ENCODE measurements at regions not wholly inside any gene's neighbourhood (a gene's known extent, or its start where the extent isn't known, plus 50 kb on each side); places are given as distances from the start of the nearest gene placed in this dataset.

- H3K79me2 ChIP-seq (ENCODE audit: insufficient read depth, low read length) = no peaks in the 10 kb centered on the region
- no peak for TF ChIP-seq ZFX (IDR thresholded peaks at IDR 0.05)
- no peak for TF ChIP-seq CEBPB (IDR thresholded peaks at IDR 0.05; ENCODE audit: low read depth)
- TF ChIP-seq SIN3A (IDR thresholded peaks at IDR 0.05; ENCODE audit: low read depth) = no peak
- TF ChIP-seq CTCF (IDR thresholded peaks at IDR 0.05 in 2 of 3, conservative IDR thresholded peaks at IDR 0.05 in 1 of 3; ENCODE audit: borderline replicate concordance in 1 of 3, insufficient read depth in 1 of 3, low read depth in 2 of 3, low read length in 2 of 3) = no peak
- no peak for TF ChIP-seq TCF7L2 (IDR thresholded peaks at IDR 0.05; ENCODE audit: borderline replicate concordance, extremely low read depth, insufficient read depth, insufficient read length)
- TF ChIP-seq REST (IDR thresholded peaks at IDR 0.05; ENCODE audit: low read depth) = no peak
- no peak for TF ChIP-seq YY1 (IDR thresholded peaks at IDR 0.05; ENCODE audit: extremely low read depth, insufficient replicate concordance, low read depth, low read length)
- no peak for TF ChIP-seq ATF3 (IDR thresholded peaks at IDR 0.05)
- no peak for TF ChIP-seq SRF (IDR thresholded peaks at IDR 0.05; ENCODE audit: low read depth)
- TF ChIP-seq EZH2 (IDR thresholded peaks at IDR 0.05) = no peak
- no peak for TF ChIP-seq CBX3 (IDR thresholded peaks at IDR 0.05; ENCODE audit: low read depth)
- TF ChIP-seq POLR2A (IDR thresholded peaks at IDR 0.05; ENCODE audit: borderline replicate concordance, extremely low read depth, insufficient read depth, insufficient read length) = no peak
- H3K9me3 ChIP-seq (ENCODE audit: control insufficient read depth in 1 of 2, insufficient read depth in 1 of 2, low read depth in 1 of 2, low read length in 2 of 2) = no peaks in the 10 kb centered on the region; a peak in 2 of 4 replicates
- H2AFZ ChIP-seq (ENCODE audit: low read depth, low read length, poor library complexity, severe bottlenecking) = no peak overlapping the region
- ChIA-PET POLR2A (no interaction called here), RAD21 (ENCODE audit: low non-redundant PET in 1 of 2, low total read pairs in 2 of 2, uncharacterized antibody in 2 of 2, unreplicated experiment in 2 of 2) (no interaction called here), CTCF (no interaction called here)
- peaks cover 10% of the 10 kb centered on the region for H3K27me3 ChIP-seq (ENCODE audit: insufficient read depth, low read length)
- H3K4me1 ChIP-seq (ENCODE audit: control insufficient read depth in 1 of 2, insufficient read depth in 2 of 2, low read length in 2 of 2) = no peaks in the 10 kb centered on the region
- H3K27ac ChIP-seq (ENCODE audit: low read depth, low read length) = no peak overlapping the region
- no peak overlapping the region for H3K9ac ChIP-seq (ENCODE audit: low read length)
- H4K20me1 ChIP-seq (ENCODE audit: insufficient read depth) = no peaks in the 10 kb centered on the region
- H3K36me3 ChIP-seq (ENCODE audit: control insufficient read depth in 1 of 2, insufficient read depth in 2 of 2, low read length in 2 of 2) = no peaks in the 10 kb centered on the region
- BruUV-seq (replicated peaks) = no TSS peak
- H3K9me2 ChIP-seq (ENCODE audit: insufficient read depth) = no peaks in the 10 kb centered on the region
- no peak overlapping the region for H3K4me2 ChIP-seq (ENCODE audit: low read length)
- H3K4me3 ChIP-seq (replicated peaks in 1 of 2; ENCODE audit: low read depth in 1 of 2, low read length in 2 of 2) = no peak overlapping the region
- no peak for DNase-seq (ENCODE audit: low read depth, low spot score)
- no peak for ATAC-seq
- intact Hi-C loops (cut with micrococcal nuclease) = no loop called here
Observed at GRCh38 chr18:61677435-61677970, 215.3 kb downstream of the RNF152 start.

Measured in HCT116 (cell line).